GM10266 (cell line): ENCODE measurements at regions not wholly inside any gene's neighbourhood (a gene's known extent, or its start where the extent isn't known, plus 50 kb on each side); places are given as distances from the start of the nearest gene placed in this dataset.
"Not testable (repeated sequence)": the region's sequence is repeated elsewhere in the genome, so short reads cannot be mapped to it uniquely, and the experiment has no call there.

Source experiments
- DNase-seq: peaks from one replicate; pipeline ENCODE4 v3.0.0; 2012; ENCODE audit errors: extremely low spot score
- CTCF ChIP-seq: IDR thresholded peaks from 2 replicates; pipeline ENCODE4 v1.5.1; 2012; ENCODE audit warnings: mild to moderate bottlenecking, low read depth; ENCODE audit not compliant: control insufficient read depth, insufficient read depth; ENCODE audit errors: missing control alignments

GRCh38 chr15:99826157-99826780, 93.0 kb upstream of the LYSMD4 start:
- TF ChIP-seq CTCF = no peak
- no peak for DNase-seq

GRCh38 chr15:99823346-99823745, 90.1 kb upstream of the LYSMD4 start:
- DNase-seq = no peak
- no peak for TF ChIP-seq CTCF

GRCh38 chr15:99819981-99820718, 86.9 kb upstream of the LYSMD4 start:
- no peak for TF ChIP-seq CTCF
- DNase-seq = no peak

GRCh38 chr15:99818872-99819271, 85.6 kb upstream of the LYSMD4 start:
- DNase-seq = no peak
- no peak for TF ChIP-seq CTCF

- DNase-seq = not testable (repeated sequence)
These were observed 83.6 kb upstream of the LYSMD4 start for GRCh38 chr15:99816862-99817261.

- not testable (repeated sequence) for DNase-seq
These were observed 77.4 kb upstream of the LYSMD4 start for GRCh38 chr15:99810663-99811062.

- DNase-seq = not testable (repeated sequence)
These were observed 66.6 kb upstream of the LYSMD4 start for GRCh38 chr15:99799854-99800250.

GRCh38 chr15:99799182-99799853, 66.1 kb upstream of the LYSMD4 start:
- DNase-seq = not testable (repeated sequence)

- not testable (repeated sequence) for DNase-seq
These were observed 64.0 kb upstream of the LYSMD4 start for GRCh38 chr15:99796940-99797870.

GRCh38 chr15:99791881-99792807, 58.9 kb upstream of the LYSMD4 start:
- DNase-seq = not testable (repeated sequence)

GRCh38 chr15:99790751-99791150, 57.5 kb upstream of the LYSMD4 start:
- DNase-seq = not testable (repeated sequence)
